Fibroblast of mammary gland (primary cell): ENCODE measurements at regions not wholly inside any gene's neighbourhood (a gene's known extent, or its start where the extent isn't known, plus 50 kb on each side); places are given as distances from the start of the nearest gene placed in this dataset.
A peak's percentile ranks its signal among the peaks of the same experiment; 100 is the strongest.

Experiments
- DNase-seq: peaks from one replicate; pipeline ENCODE4 v3.0.0-alpha.2; 2010; ENCODE audit warnings: low read depth
- H3K4me3 ChIP-seq: 2 replicates; pipeline ENCODE4 v1.5.1; 2011; ENCODE audit warnings: low read depth, mild to moderate bottlenecking, low read length, moderate library complexity; ENCODE audit not compliant: control insufficient read depth
- CTCF ChIP-seq: conservative IDR thresholded peaks from 2 replicates; pipeline ENCODE4 v1.5.1; 2011; ENCODE audit warnings: low read depth, low read length, inconsistent platforms; ENCODE audit not compliant: control insufficient read depth, insufficient read depth

- no peak for TF ChIP-seq CTCF
- DNase-seq, result peak; percentile 51
- H3K4me3 ChIP-seq, result no peak overlapping the region
These were observed 58.4 kb upstream of the PNPLA4 start for GRCh38 chrX:7985568-7985967.

- H3K4me3 ChIP-seq, result no peak overlapping the region
- TF ChIP-seq CTCF, result no peak
- no peak for DNase-seq
These were observed 56.4 kb upstream of the PNPLA4 start for GRCh38 chrX:7983581-7983980.
